ENCODE measurements at regions not wholly inside any gene's neighbourhood (a gene's known extent, or its start where the extent isn't known, plus 50 kb on each side); places are given as distances from the start of the nearest gene placed in this dataset.

DNA sequence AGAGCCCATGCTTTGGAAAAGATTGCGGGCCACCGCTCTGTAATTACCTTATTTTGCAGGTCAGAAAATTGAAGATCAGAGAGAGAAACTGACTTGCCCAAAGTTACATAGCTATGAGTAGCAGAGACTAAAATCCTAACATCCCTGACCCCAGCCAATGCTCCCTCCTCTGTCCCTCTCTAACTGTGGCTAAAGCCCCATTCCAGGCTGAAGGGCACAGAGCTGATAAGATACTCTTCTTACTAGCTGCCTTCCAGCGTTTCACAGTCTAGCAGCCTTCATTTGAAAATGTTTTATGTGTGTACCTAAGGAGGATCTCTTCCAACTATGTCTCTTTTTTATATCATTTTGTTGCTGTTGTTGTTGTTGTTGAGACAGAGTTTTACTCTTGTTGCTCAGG lies 81.4 kb upstream of the LRATD1 start:
- Histone ChIP-seq H2AFZ (ENCODE audit: low read depth, low read length, severe bottlenecking) (no peak overlapping the region), H4K20me1 (ENCODE audit: low read depth, low read length) (no peaks in the 10 kb centered on the region)
- TF ChIP-seq, protein P1, sequence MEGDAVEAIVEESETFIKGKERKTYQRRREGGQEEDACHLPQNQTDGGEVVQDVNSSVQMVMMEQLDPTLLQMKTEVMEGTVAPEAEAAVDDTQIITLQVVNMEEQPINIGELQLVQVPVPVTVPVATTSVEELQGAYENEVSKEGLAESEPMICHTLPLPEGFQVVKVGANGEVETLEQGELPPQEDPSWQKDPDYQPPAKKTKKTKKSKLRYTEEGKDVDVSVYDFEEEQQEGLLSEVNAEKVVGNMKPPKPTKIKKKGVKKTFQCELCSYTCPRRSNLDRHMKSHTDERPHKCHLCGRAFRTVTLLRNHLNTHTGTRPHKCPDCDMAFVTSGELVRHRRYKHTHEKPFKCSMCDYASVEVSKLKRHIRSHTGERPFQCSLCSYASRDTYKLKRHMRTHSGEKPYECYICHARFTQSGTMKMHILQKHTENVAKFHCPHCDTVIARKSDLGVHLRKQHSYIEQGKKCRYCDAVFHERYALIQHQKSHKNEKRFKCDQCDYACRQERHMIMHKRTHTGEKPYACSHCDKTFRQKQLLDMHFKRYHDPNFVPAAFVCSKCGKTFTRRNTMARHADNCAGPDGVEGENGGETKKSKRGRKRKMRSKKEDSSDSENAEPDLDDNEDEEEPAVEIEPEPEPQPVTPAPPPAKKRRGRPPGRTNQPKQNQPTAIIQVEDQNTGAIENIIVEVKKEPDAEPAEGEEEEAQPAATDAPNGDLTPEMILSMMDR (IDR thresholded peaks at IDR 0.05; ENCODE audit: insufficient read depth, low read length, poor library complexity, severe bottlenecking), result no peak
- TF ChIP-seq EZH2phosphoT487 (conservative IDR thresholded peaks at IDR 0.05; ENCODE audit: low read length), result no peak

DNA sequence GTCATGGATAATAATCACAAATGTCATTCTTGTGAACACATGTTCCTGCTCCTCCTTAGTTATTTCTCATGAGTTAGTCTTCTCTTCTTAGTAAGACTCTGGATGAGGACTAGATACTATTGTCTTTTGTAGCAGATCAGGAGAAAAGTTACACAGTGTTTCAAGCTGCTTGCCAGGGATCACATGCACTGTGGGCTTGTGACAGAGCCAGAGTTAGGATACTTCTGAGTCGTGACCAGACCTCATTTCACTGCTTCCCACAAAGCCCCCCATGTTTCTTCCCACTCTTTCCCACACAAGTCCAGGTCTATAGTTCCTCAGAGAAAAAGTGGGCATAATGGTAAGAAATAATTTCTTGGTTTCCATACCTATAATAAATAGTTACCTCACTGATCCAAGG lies 80.2 kb upstream of the LRATD1 start:
- no peaks in the 10 kb centered on the region for H3K27me3 ChIP-seq (ENCODE audit: low read length)
- no peak overlapping the region for H2AFZ ChIP-seq (ENCODE audit: low read depth, low read length, severe bottlenecking)
- H3F3A ChIP-seq (ENCODE audit: insufficient read depth), result no peaks in the 10 kb centered on the region
- H3K27ac ChIP-seq (ENCODE audit: low read depth, low read length), result no peak overlapping the region
- no peaks in the 10 kb centered on the region for H3K9me2 ChIP-seq (replicated peaks; ENCODE audit: insufficient read depth, low read length)
- no peak for TF ChIP-seq EZH2phosphoT487 (conservative IDR thresholded peaks at IDR 0.05; ENCODE audit: low read length)
- TF ChIP-seq, protein P1 (IDR thresholded peaks at IDR 0.05; ENCODE audit: insufficient read depth, low read length, poor library complexity, severe bottlenecking), result no peak
- H3K9me3 ChIP-seq (ENCODE audit: insufficient read depth, low read length), result no peaks in the 10 kb centered on the region
- H3K9ac ChIP-seq (ENCODE audit: low read length), result no peak overlapping the region
- no peaks in the 10 kb centered on the region for H3K36me3 ChIP-seq (ENCODE audit: low read length)
- H4K20me1 ChIP-seq (ENCODE audit: low read depth, low read length), result no peaks in the 10 kb centered on the region
- H3K79me2 ChIP-seq (ENCODE audit: insufficient read depth, low read length), result no peaks in the 10 kb centered on the region
- no peak overlapping the region for H3K4me2 ChIP-seq (ENCODE audit: low read depth, low read length, poor library complexity, severe bottlenecking)
- no peak overlapping the region for H3K4me3 ChIP-seq (ENCODE audit: insufficient read depth, low read length, poor library complexity, severe bottlenecking)

More for the DNA sequence above, 81.4 kb upstream of the LRATD1 start:
- Histone ChIP-seq H3K9me2 (replicated peaks; ENCODE audit: insufficient read depth, low read length) (no peaks in the 10 kb centered on the region), H3K79me2 (ENCODE audit: insufficient read depth, low read length) (no peaks in the 10 kb centered on the region), H3K27ac (ENCODE audit: low read depth, low read length) (no peak overlapping the region), H3K27me3 (ENCODE audit: low read length) (no peaks in the 10 kb centered on the region), H3K4me3 (ENCODE audit: insufficient read depth, low read length, poor library complexity, severe bottlenecking) (no peak overlapping the region), H3K36me3 (ENCODE audit: low read length) (no peaks in the 10 kb centered on the region), H3K9me3 (ENCODE audit: insufficient read depth, low read length) (no peaks in the 10 kb centered on the region), H3K9ac (ENCODE audit: low read length) (no peak overlapping the region), H3F3A (ENCODE audit: insufficient read depth) (no peaks in the 10 kb centered on the region), H3K4me2 (ENCODE audit: low read depth, low read length, poor library complexity, severe bottlenecking) (no peak overlapping the region)

DNA sequence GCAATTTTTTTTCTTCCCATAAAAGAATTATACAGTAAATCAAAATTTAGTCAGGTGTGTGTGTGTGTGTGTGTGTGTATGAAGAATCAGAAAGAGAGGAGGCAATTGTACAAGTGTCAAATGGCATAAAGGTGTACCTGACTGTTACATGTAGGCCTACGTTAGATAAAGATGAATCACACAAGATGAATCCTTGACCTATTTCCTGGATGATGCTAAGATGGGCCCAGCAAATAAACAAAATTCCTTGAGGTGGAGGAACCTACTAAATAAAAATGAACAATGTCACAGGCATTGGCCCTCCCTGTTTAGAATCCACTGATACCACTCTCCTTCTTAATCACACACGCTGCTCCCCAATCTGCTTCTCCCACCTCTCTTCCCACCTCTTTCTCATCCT lies 79.7 kb upstream of the LRATD1 start:
- Histone ChIP-seq H3F3A (ENCODE audit: insufficient read depth) (no peaks in the 10 kb centered on the region), H3K27ac (ENCODE audit: low read depth, low read length) (no peak overlapping the region), H3K9me2 (replicated peaks; ENCODE audit: insufficient read depth, low read length) (no peaks in the 10 kb centered on the region), H3K4me3 (ENCODE audit: insufficient read depth, low read length, poor library complexity, severe bottlenecking) (no peak overlapping the region), H3K36me3 (ENCODE audit: low read length) (no peaks in the 10 kb centered on the region), H3K9me3 (ENCODE audit: insufficient read depth, low read length) (no peaks in the 10 kb centered on the region), H2AFZ (ENCODE audit: low read depth, low read length, severe bottlenecking) (no peak overlapping the region), H4K20me1 (ENCODE audit: low read depth, low read length) (no peaks in the 10 kb centered on the region), H3K4me2 (ENCODE audit: low read depth, low read length, poor library complexity, severe bottlenecking) (no peak overlapping the region), H3K79me2 (ENCODE audit: insufficient read depth, low read length) (no peaks in the 10 kb centered on the region), H3K27me3 (ENCODE audit: low read length) (no peaks in the 10 kb centered on the region), H3K9ac (ENCODE audit: low read length) (no peak overlapping the region)
- TF ChIP-seq EZH2phosphoT487 (conservative IDR thresholded peaks at IDR 0.05; ENCODE audit: low read length), result no peak
- TF ChIP-seq, protein P1 (IDR thresholded peaks at IDR 0.05; ENCODE audit: insufficient read depth, low read length, poor library complexity, severe bottlenecking), result no peak
